ENCODE measurements at regions not wholly inside any gene's neighbourhood (a gene's known extent, or its start where the extent isn't known, plus 50 kb on each side); places are given as distances from the start of the nearest gene placed in this dataset.

- no peak overlapping the region for H3K27ac ChIP-seq
- ATAC-seq = no peak
- no peaks in the 10 kb centered on the region for H3K36me3 ChIP-seq
- H3K9me3 ChIP-seq = no peaks in the 10 kb centered on the region
- H3K4me3 ChIP-seq = no peak overlapping the region
- H3K4me1 ChIP-seq = peaks cover 0 to 4% of the 10 kb centered on the region in 2 donors
- no peaks in the 10 kb centered on the region for H3K27me3 ChIP-seq
- DNase-seq = no peak
- no peak for TF ChIP-seq CTCF (IDR thresholded peaks at IDR 0.05)
- intact Hi-C loops (cut with DNase I) = no loop called here
Measured at GRCh38 chr7:36015733-36016132, 137.3 kb upstream of the EEPD1 start.

- intact Hi-C loops (cut with DNase I) = no loop called here
- no peak overlapping the region for H3K4me3 ChIP-seq
- TF ChIP-seq CTCF (IDR thresholded peaks at IDR 0.05) = no peak
- DNase-seq (no peak), ATAC-seq (no peak)
- no peaks in the 10 kb centered on the region for H3K27me3 ChIP-seq
- H3K36me3 ChIP-seq = no peaks in the 10 kb centered on the region
- H3K4me1 ChIP-seq = peaks cover 0 to 13% of the 10 kb centered on the region in 2 donors
- H3K27ac ChIP-seq = no peak overlapping the region
- no peaks in the 10 kb centered on the region for H3K9me3 ChIP-seq
Measured at GRCh38 chr7:36016648-36017047, 136.4 kb upstream of the EEPD1 start.

GRCh38 chr7:36017111-36017510, 135.9 kb upstream of the EEPD1 start:
- H3K9me3 ChIP-seq = no peaks in the 10 kb centered on the region
- intact Hi-C loops (cut with DNase I) = no loop called here
- no peak for ATAC-seq

GRCh38 chr7:36018816-36019484, 134.1 kb upstream of the EEPD1 start:
- no peak for TF ChIP-seq CTCF (IDR thresholded peaks at IDR 0.05)
- Histone ChIP-seq H3K4me1 (peaks cover 4 to 21% of the 10 kb centered on the region in 2 donors), H3K9me3 (no peaks in the 10 kb centered on the region), H3K27me3 (no peaks in the 10 kb centered on the region), H3K36me3 (no peaks in the 10 kb centered on the region), H3K4me3 (no peak overlapping the region), H3K27ac (no peak overlapping the region)
- ATAC-seq (no peak), DNase-seq (no peak)
- intact Hi-C loops (cut with DNase I) = no loop called here

More at GRCh38 chr7:36017111-36017510, 135.9 kb upstream of the EEPD1 start:
- peaks cover 3 to 17% of the 10 kb centered on the region in 2 donors for H3K4me1 ChIP-seq
- H3K36me3 ChIP-seq = no peaks in the 10 kb centered on the region
- DNase-seq = no peak
- H3K27ac ChIP-seq = no peak overlapping the region
- TF ChIP-seq CTCF (IDR thresholded peaks at IDR 0.05) = no peak
- no peaks in the 10 kb centered on the region for H3K27me3 ChIP-seq
- no peak overlapping the region for H3K4me3 ChIP-seq

GRCh38 chr7:36019538-36019937, 133.5 kb upstream of the EEPD1 start:
- Histone ChIP-seq H3K36me3 (no peaks in the 10 kb centered on the region), H3K27me3 (no peaks in the 10 kb centered on the region), H3K9me3 (no peaks in the 10 kb centered on the region), H3K4me1 (peaks cover 4 to 21% of the 10 kb centered on the region in 2 donors), H3K4me3 (no peak overlapping the region), H3K27ac (no peak overlapping the region)
- TF ChIP-seq CTCF (IDR thresholded peaks at IDR 0.05) = no peak
- ATAC-seq = no peak
- intact Hi-C loops (cut with DNase I) = no loop called here
- no peak for DNase-seq

Data from left lung (tissue), 4 donors.